ENCODE measurements at regions not wholly inside any gene's neighbourhood (a gene's known extent, or its start where the extent isn't known, plus 50 kb on each side); places are given as distances from the start of the nearest gene placed in this dataset.
A peak's percentile ranks its signal among the peaks of the same experiment; 100 is the strongest.

DNA sequence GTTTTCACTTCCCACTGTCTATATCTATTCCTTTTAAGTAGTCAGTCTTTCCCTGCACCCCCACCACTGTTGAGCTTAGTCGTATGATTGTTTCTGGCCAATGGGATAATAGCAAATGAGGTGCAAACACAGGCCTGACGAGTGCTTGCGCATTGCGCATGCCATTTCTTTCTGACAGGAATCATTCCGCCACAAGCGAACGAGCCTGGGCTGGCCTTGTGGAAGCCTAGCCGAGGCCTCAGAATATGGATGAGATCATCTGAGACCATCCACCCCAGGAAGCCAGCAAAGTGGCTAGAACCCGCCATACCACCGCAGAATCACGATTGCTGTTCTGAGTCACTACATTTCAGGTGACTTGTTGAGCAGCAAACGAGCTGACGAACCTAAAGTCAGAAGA, 52.2 kb upstream of the PRL start:
- no peak for DNase-seq (ENCODE audit: low read depth)
- TF ChIP-seq, protein P1, sequence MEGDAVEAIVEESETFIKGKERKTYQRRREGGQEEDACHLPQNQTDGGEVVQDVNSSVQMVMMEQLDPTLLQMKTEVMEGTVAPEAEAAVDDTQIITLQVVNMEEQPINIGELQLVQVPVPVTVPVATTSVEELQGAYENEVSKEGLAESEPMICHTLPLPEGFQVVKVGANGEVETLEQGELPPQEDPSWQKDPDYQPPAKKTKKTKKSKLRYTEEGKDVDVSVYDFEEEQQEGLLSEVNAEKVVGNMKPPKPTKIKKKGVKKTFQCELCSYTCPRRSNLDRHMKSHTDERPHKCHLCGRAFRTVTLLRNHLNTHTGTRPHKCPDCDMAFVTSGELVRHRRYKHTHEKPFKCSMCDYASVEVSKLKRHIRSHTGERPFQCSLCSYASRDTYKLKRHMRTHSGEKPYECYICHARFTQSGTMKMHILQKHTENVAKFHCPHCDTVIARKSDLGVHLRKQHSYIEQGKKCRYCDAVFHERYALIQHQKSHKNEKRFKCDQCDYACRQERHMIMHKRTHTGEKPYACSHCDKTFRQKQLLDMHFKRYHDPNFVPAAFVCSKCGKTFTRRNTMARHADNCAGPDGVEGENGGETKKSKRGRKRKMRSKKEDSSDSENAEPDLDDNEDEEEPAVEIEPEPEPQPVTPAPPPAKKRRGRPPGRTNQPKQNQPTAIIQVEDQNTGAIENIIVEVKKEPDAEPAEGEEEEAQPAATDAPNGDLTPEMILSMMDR (conservative IDR thresholded peaks at IDR 0.05; ENCODE audit: control insufficient read depth, insufficient read depth, low read depth, low read length) = no peak
- H3K4me3 ChIP-seq (ENCODE audit: control insufficient read depth, low read depth, low read length) = no peak overlapping the region

DNA sequence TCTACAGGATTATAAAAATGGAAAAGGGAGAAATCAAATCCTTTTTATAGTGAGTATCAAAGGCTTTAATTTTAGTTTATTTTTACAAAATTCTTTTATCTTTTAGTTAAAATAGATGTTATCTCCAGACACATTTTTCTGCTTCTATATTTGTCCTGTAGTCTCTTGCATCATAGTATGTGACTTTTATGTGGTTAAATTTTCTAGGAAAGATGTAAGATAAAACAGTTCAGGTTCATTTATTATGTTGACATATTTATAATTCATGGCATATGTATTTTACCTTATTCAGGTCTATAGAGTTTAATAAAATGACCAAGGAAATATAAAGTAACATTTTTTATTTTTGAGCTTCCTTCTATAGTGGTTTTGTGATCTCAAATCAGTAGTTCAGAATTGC, 52.7 kb upstream of the PRL start:
- TF ChIP-seq, protein P1 (conservative IDR thresholded peaks at IDR 0.05; ENCODE audit: control insufficient read depth, insufficient read depth, low read depth, low read length) = no peak
- H3K4me3 ChIP-seq (ENCODE audit: control insufficient read depth, low read depth, low read length) = no peak overlapping the region
- no peak for DNase-seq (ENCODE audit: low read depth)

DNA sequence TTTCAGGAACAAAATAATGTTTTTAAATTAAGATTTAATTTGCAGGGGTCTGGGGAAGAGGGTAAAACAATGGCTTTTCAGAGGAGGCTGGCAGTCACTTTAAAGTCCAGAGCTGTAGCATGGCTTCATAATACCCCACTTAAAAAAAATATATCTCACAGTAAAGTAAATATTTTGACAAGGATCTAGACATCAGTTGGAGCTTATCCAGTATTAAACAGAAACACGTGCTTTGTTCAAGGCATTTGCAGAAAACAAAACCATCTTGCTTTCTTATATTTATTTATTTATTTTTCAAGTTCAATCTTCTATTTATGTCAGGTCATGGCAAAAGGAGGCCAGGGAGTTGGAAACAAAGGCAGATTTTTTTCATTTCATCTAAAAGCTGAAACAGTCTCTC, 53.3 kb upstream of the PRL start:
- TF ChIP-seq, protein P1 (conservative IDR thresholded peaks at IDR 0.05; ENCODE audit: control insufficient read depth, insufficient read depth, low read depth, low read length) = no peak
- peak; percentile 14 for DNase-seq (ENCODE audit: low read depth)
- no peak overlapping the region for H3K4me3 ChIP-seq (ENCODE audit: control insufficient read depth, low read depth, low read length)

DNA sequence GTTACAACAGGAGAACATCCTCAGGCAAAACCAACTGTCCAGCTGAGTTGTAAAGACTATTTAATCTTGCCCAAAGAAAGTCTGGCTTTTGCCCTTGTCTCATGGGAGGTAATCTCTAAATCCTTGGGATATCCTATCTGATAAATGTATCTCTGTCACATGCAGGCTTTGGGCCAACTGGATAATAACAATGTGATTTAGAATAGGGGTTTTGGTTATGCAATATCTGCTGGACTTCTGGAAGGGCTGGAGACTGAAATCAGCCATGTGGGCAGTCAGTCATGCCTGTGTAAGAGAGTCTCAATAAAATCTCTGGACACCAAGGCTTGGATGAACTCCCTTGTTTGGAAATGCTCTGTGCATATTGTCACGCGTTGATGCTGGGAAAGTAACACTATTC, 56.3 kb upstream of the PRL start:
- H3K4me3 ChIP-seq (ENCODE audit: control insufficient read depth, low read depth, low read length) = no peak overlapping the region
- peak; percentile 7 for DNase-seq (ENCODE audit: low read depth)
- TF ChIP-seq, protein P1 (conservative IDR thresholded peaks at IDR 0.05; ENCODE audit: control insufficient read depth, insufficient read depth, low read depth, low read length) = no peak

DNA sequence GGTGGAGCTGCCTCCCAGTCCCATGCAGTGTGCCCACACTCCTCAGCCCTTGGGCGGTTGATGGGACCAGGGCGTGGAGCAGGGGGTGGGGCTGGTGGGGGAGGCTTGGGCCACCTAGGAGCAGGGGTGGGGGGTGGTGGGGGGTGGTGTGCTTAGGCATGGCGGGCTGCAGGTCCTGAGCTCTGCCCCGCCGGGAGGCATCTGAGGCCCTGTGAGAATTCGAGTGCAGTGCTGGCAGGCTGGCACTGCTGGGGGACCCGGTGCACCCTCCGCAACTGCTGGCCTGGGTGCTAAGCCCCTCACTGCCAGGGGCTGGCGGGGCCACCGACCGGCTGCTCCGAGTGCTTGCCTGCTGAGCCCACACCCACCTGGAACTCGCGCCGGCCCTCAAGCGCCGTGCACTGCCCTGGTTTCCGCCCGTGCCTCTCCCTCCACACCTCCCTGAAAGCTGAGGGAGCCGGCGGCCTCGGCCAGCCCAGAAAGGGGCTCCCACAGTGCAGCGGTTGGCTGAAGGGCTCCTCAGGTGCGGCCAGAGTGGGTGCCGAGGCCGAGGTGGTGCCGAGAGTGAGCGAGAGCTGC, 59.6 kb upstream of the PRL start:
- H3K4me3 ChIP-seq (ENCODE audit: control insufficient read depth, low read depth, low read length) = no peak overlapping the region
- TF ChIP-seq, protein P1 (conservative IDR thresholded peaks at IDR 0.05; ENCODE audit: control insufficient read depth, insufficient read depth, low read depth, low read length) = no peak
- no peak for DNase-seq (ENCODE audit: low read depth)

DNA sequence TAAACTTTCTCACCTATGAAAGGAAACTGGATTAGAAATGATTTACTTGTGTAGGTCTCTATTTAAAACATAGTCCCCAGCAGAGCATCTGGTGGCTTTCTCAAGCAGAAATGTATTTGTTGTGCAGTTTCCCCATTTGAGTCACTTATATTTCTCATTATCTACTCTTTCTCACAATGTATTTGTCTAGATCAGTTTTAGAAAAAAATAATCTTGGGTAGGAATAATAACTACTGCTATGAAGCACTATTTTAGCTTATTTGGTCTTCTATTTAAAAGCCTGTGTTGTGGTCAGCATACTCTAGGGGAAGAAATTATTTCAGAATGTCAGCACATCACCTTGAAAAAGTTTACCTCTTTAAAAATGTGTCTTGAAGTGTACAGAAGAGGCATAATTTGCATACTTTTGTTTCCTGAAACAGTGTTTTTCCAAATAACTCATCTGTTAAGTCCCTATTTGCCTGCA, 60.9 kb upstream of the PRL start:
- no peak overlapping the region for H3K4me3 ChIP-seq (ENCODE audit: control insufficient read depth, low read depth, low read length)
- DNase-seq (ENCODE audit: low read depth) = no peak
- TF ChIP-seq, protein P1 (conservative IDR thresholded peaks at IDR 0.05; ENCODE audit: control insufficient read depth, insufficient read depth, low read depth, low read length) = no peak

DNA sequence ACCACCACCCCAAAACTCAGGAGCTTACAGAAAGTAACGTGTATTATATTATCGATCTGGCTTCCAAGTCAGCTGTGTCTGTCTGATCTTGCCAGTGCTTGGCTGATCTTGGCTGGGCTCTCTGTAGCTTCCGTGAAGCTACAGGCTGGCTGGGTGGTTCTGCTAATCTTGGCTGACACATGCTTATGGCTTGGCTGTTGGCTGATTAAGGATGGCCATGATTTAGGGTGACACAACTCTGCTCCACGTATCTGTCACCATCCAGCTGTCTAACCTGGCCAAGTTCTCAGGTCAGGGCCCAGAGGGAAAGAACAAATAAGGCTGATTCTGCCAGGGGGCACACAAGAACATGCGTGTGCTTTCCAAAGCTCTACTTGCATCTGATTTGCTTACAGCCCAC, 64.7 kb upstream of the PRL start:
- H3K4me3 ChIP-seq (ENCODE audit: control insufficient read depth, low read depth, low read length) = no peak overlapping the region
- TF ChIP-seq, protein P1 (conservative IDR thresholded peaks at IDR 0.05; ENCODE audit: control insufficient read depth, insufficient read depth, low read depth, low read length) = no peak
- no peak for DNase-seq (ENCODE audit: low read depth)
